Spleen (tissue), 11 donors: ENCODE measurements at regions not wholly inside any gene's neighbourhood (a gene's known extent, or its start where the extent isn't known, plus 50 kb on each side); places are given as distances from the start of the nearest gene placed in this dataset.

Experiments
- DNase-seq: peaks from one replicate; pipeline ENCODE4 v3.0.0-alpha.2; 2020
- H3K27ac ChIP-seq, 8 donors: fragments of 200-600 bp; sonication (generic) in 7 of 8; 1 replicate in 4 of 8; 2 replicates in 4 of 8; pipeline versions ENCODE4 v1.5.0 to v1.8.0; 2016 to 2021; ENCODE audit warnings: inconsistent platforms in 4 of 8, mild to moderate bottlenecking in 4 of 8, moderate library complexity in 1 of 8
- H3K27me3 ChIP-seq, 7 donors: fragments of 200-600 bp; sonication (generic) in 6 of 7; replicated peaks in 1 of 7; 1 replicate in 4 of 7; 2 replicates in 3 of 7; pipeline versions ENCODE4 v1.5.0 to v1.8.0; 2016 to 2021; ENCODE audit warnings: inconsistent platforms in 3 of 7, mild to moderate bottlenecking in 1 of 7
- H3K36me3 ChIP-seq, 6 donors: fragments of 200-600 bp; sonication (generic) in 5 of 6; 1 replicate in 4 of 6; 2 replicates in 2 of 6; pipeline versions ENCODE4 v1.5.0 to v1.8.0; 2016 to 2021; ENCODE audit warnings: inconsistent platforms in 2 of 6
- H3K4me1 ChIP-seq, 6 donors: fragments of 200-600 bp; sonication (generic) in 5 of 6; 1 replicate in 3 of 6; 2 replicates in 3 of 6; pipeline versions ENCODE4 v1.5.0 to v1.8.0; 2016 to 2021; ENCODE audit warnings: inconsistent platforms in 3 of 6
- H3K4me3 ChIP-seq, 8 donors: fragments of 200-600 bp; sonication (generic) in 7 of 8; 1 replicate in 4 of 8; 2 replicates in 4 of 8; pipeline versions ENCODE4 v1.5.0 to v1.8.0; 2016 to 2021; ENCODE audit warnings: inconsistent platforms in 4 of 8, mild to moderate bottlenecking in 4 of 8, moderate library complexity in 2 of 8
- H3K9me3 ChIP-seq, 8 donors: fragments of 200-600 bp; sonication (generic) in 7 of 8; 1 replicate in 4 of 8; 2 replicates in 4 of 8; pipeline versions ENCODE4 v1.5.0 to v1.8.0; 2016 to 2021; ENCODE audit warnings: inconsistent platforms in 4 of 8
- CTCF ChIP-seq, 11 experiments: fragments of 200-600 bp in 7 of 11; fragments of 450-650 bp in 4 of 11; sonication (generic) in 4 of 11; IDR thresholded peaks in 8 of 11; conservative IDR thresholded peaks in 3 of 11; 1 replicate in 7 of 11; 2 replicates in 4 of 11; pipeline versions ENCODE4 v1.4.0 to v1.8.0; 2016 to 2021; ENCODE audit warnings: antibody characterized with exemption in 11 of 11, inconsistent platforms in 4 of 11, mild to moderate bottlenecking in 1 of 11
- POLR2A ChIP-seq, 3 donors: fragments of 450-650 bp; IDR thresholded peaks; one replicate each; pipeline ENCODE4 v1.5.1; 2017; ENCODE audit warnings: antibody characterized with exemption in 3 of 3, mild to moderate bottlenecking in 1 of 3
- POLR2AphosphoS5 ChIP-seq, 3 donors: sonication (generic); formaldehyde crosslinking; IDR thresholded peaks; one replicate each; pipeline ENCODE4 v1.5.1; 2017; ENCODE audit warnings: antibody characterized with exemption in 3 of 3
- WGBS, 5 donors: extraction: QIAGEN DNeasy Blood & Tissue Kit in 3 of 5; methylation state at CpG; one replicate each; pipeline versions ENCODE4 v1.1.5 to v1.1.7; 2013 to 2018; 5-methylcytosine and 5-hydroxymethylcytosine counted together
- intact Hi-C: fragments of 100-400 bp; cut with DNase I; formaldehyde crosslinking; loops from one replicate; pipeline ENCODE4 v1.15.0; 2023; ENCODE audit warnings: low total_unique reads
- donor health status: healthy with polysubstance abuse.
- donor health status: DM: no; HTN: no; CAD: no; lungs with moderate emphysema.
- donor health status: DM: no; HTN: no; CAD: no.
- donor health status: Bipolar disorder and iron deficiency.
- donor health status: healthy.
- donor health status: DM: no; HTN: no; CAD: no.
- donor health status: DM: yes; HTN: yes; CAD: no.

GRCh38 chr13:47372751-47373150 is 475.9 kb upstream of the HTR2A start:
- intact Hi-C loops: no loop called here
- TF ChIP-seq CTCF (IDR thresholded peaks at IDR 0.05 in 8 of 11, conservative IDR thresholded peaks at IDR 0.05 in 3 of 11): no peak
- TF ChIP-seq POLR2A (IDR thresholded peaks at IDR 0.05): no peak
- no peak for TF ChIP-seq POLR2AphosphoS5 (IDR thresholded peaks at IDR 0.05)
- Histone ChIP-seq H3K27ac (no peak overlapping the region), H3K9me3 (peaks cover 3 to 50% (median 31%) of the 10 kb centered on the region in 8 donors), H3K27me3 (no peaks in the 10 kb centered on the region), H3K4me3 (no peak overlapping the region), H3K4me1 (no peaks in the 10 kb centered on the region), H3K36me3 (no peaks in the 10 kb centered on the region)
- WGBS, 5 donors: 11 to 44% (median 27%) methylated on average over 1 of the region's 1 CpG
- no peak for DNase-seq

- Histone ChIP-seq H3K27ac (no peak overlapping the region), H3K27me3 (no peaks in the 10 kb centered on the region), H3K4me1 (no peaks in the 10 kb centered on the region), H3K36me3 (no peaks in the 10 kb centered on the region), H3K4me3 (no peak overlapping the region), H3K9me3 (peaks cover 0 to 11% (median 2%) of the 10 kb centered on the region in 8 donors)
- 85 to 95% (median 90%) methylated on average over 3 of the region's 3 CpGs for WGBS, 5 donors
- TF ChIP-seq POLR2A (IDR thresholded peaks at IDR 0.05) (no peak), POLR2AphosphoS5 (IDR thresholded peaks at IDR 0.05) (no peak), CTCF (IDR thresholded peaks at IDR 0.05 in 8 of 11, conservative IDR thresholded peaks at IDR 0.05 in 3 of 11) (no peak)
- DNase-seq: no peak
- intact Hi-C loops: no loop called here
Observed at GRCh38 chr13:47351798-47352197, 454.9 kb upstream of the HTR2A start.

- Histone ChIP-seq H3K36me3 (no peaks in the 10 kb centered on the region), H3K9me3 (peaks cover 0 to 8% (median 0%) of the 10 kb centered on the region in 8 donors), H3K27ac (no peak overlapping the region), H3K4me3 (no peak overlapping the region), H3K27me3 (no peaks in the 10 kb centered on the region), H3K4me1 (no peaks in the 10 kb centered on the region)
- intact Hi-C loops: no loop called here
- TF ChIP-seq POLR2A (IDR thresholded peaks at IDR 0.05) (no peak), POLR2AphosphoS5 (IDR thresholded peaks at IDR 0.05) (no peak), CTCF (IDR thresholded peaks at IDR 0.05 in 8 of 11, conservative IDR thresholded peaks at IDR 0.05 in 3 of 11) (no peak)
- 86 to 95% (median 89%) methylated on average over 2 of the region's 2 CpGs for WGBS, 5 donors
- DNase-seq: no peak
Observed at GRCh38 chr13:47350334-47351124, 453.7 kb upstream of the HTR2A start.

- intact Hi-C loops: no loop called here
- no peaks in the 10 kb centered on the region for H3K36me3 ChIP-seq
- DNase-seq: no peak
- no peak overlapping the region for H3K27ac ChIP-seq
- 89 to 100% (median 96%) methylated on average over 1 of the region's 1 CpG for WGBS, 5 donors
- TF ChIP-seq CTCF (IDR thresholded peaks at IDR 0.05 in 8 of 11, conservative IDR thresholded peaks at IDR 0.05 in 3 of 11) (no peak), POLR2A (IDR thresholded peaks at IDR 0.05) (no peak), POLR2AphosphoS5 (IDR thresholded peaks at IDR 0.05) (no peak)
- H3K4me3 ChIP-seq: no peak overlapping the region
- H3K4me1 ChIP-seq: no peaks in the 10 kb centered on the region
- H3K27me3 ChIP-seq: no peaks in the 10 kb centered on the region
- H3K9me3 ChIP-seq: peaks cover 0 to 13% (median 0%) of the 10 kb centered on the region in 8 donors
Observed at GRCh38 chr13:47349211-47349610, 452.4 kb upstream of the HTR2A start.
